ENCODE measurements at regions not wholly inside any gene's neighbourhood (a gene's known extent, or its start where the extent isn't known, plus 50 kb on each side); places are given as distances from the start of the nearest gene placed in this dataset.

DNA sequence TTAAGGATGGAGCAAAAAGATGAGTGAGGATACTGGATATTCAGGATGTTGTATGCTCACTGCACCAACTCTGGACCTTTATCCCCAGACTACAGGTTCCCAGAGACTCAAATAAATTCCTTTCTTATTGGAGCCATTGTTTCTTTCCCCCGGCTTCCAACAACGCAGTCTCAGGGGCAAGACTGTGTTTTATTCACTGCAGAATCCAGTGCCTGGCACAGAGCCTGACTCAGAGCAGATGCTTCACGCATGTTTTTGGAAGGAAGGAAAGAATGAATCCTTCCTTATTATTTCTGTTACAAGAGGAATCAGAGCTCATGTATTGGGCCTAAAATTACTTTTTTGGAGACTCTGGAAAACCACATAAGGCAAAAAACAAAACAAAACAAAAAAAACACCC, 96.0 kb upstream of the VGLL4 start:
- Mint-ChIP-seq H3K9me3 (ENCODE audit: unreplicated experiment) (no peaks in the 10 kb centered on the region), H3K27me3 (ENCODE audit: insufficient read depth, unreplicated experiment) (no peaks in the 10 kb centered on the region), H3K36me3 (ENCODE audit: insufficient read depth, unreplicated experiment) (no peaks in the 10 kb centered on the region), H3K27ac (ENCODE audit: low read depth, unreplicated experiment) (no peak overlapping the region), H3K4me3 (ENCODE audit: unreplicated experiment) (no peak overlapping the region), H3K4me1 (ENCODE audit: insufficient read depth, unreplicated experiment) (peaks cover 5% of the 10 kb centered on the region)
- intact Hi-C loops (cut with micrococcal nuclease), result no loop called here
- DNase-seq (ENCODE audit: unreplicated experiment), result no peak
- no peak for TF ChIP-seq CTCF (IDR thresholded peaks at IDR 0.05; ENCODE audit: unreplicated experiment)
- CTCF ChIA-PET, result no interaction called here
- BruUV-seq (replicated peaks), result no TSS peak
- POLR2A ChIA-PET, result no interaction called here

DNA sequence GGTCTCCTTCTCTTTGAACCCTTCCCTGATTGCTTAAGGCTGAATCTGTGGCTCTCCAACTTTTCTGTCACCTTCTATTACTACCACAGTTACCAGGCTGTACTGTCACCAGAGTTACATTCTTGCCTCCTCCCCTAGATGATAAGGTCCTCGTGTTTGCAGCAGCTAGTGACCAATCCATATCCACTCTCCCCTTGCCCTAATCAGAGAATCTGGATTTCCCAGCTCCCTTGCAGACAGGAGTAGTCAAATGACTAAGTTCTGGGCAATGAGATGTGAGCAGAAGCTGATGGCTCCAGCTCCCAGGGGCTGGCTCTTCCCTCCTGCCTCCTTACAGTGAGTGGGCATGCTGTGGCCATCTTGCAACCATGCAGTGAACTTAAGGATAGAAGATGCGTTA, 95.4 kb upstream of the VGLL4 start:
- peaks cover 5% of the 10 kb centered on the region for H3K4me1 Mint-ChIP-seq (ENCODE audit: insufficient read depth, unreplicated experiment)
- H3K4me3 Mint-ChIP-seq (ENCODE audit: unreplicated experiment), result no peak overlapping the region
- no peak for TF ChIP-seq CTCF (IDR thresholded peaks at IDR 0.05; ENCODE audit: unreplicated experiment)
- DNase-seq (ENCODE audit: unreplicated experiment), result no peak
- no peaks in the 10 kb centered on the region for H3K36me3 Mint-ChIP-seq (ENCODE audit: insufficient read depth, unreplicated experiment)
- no peaks in the 10 kb centered on the region for H3K27me3 Mint-ChIP-seq (ENCODE audit: insufficient read depth, unreplicated experiment)
- H3K9me3 Mint-ChIP-seq (ENCODE audit: unreplicated experiment), result no peaks in the 10 kb centered on the region
- no peak overlapping the region for H3K27ac Mint-ChIP-seq (ENCODE audit: low read depth, unreplicated experiment)
- ChIA-PET CTCF (no interaction called here), POLR2A (no interaction called here)
- intact Hi-C loops (cut with micrococcal nuclease), result no loop called here
- BruUV-seq (replicated peaks), result no TSS peak

DNA sequence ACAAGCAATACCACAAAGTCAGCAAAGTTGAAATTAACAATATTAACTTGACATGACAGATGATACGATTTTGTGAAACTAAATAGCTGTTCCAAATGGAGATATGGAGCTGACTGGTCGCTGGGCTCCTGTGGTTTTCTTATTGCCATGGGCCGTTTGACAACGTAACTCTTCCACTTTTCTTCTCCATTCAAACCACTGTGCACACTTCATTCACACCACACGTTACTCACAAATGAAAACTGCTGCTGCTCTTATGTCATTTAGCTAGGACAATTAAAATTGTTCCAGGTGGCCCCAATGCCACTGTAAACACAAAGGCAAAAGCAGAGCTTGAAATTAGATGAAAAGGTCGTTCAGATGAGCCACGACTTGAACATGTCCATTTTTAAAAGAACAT, 94.0 kb upstream of the VGLL4 start:
- ChIA-PET CTCF (interaction anchor here (0.6 kb wide), 1 partner anchor 88 kb away, joined by 3 read pairs; no protein-coding TSS in a partner anchor), POLR2A (interaction anchor here (1.2 kb wide), 1 partner anchor 449 kb away, joined by 3 read pairs; no protein-coding TSS in a partner anchor)
- TF ChIP-seq CTCF (IDR thresholded peaks at IDR 0.05; ENCODE audit: unreplicated experiment), result no peak
- H3K9me3 Mint-ChIP-seq (ENCODE audit: unreplicated experiment), result no peaks in the 10 kb centered on the region
- BruUV-seq (replicated peaks), result no TSS peak
- DNase-seq (ENCODE audit: unreplicated experiment), result no peak
- no peak overlapping the region for H3K4me3 Mint-ChIP-seq (ENCODE audit: unreplicated experiment)
- no peak overlapping the region for H3K27ac Mint-ChIP-seq (ENCODE audit: low read depth, unreplicated experiment)
- intact Hi-C loops (cut with micrococcal nuclease), result no loop called here
- H3K27me3 Mint-ChIP-seq (ENCODE audit: insufficient read depth, unreplicated experiment), result no peaks in the 10 kb centered on the region
- H3K36me3 Mint-ChIP-seq (ENCODE audit: insufficient read depth, unreplicated experiment), result no peaks in the 10 kb centered on the region
- H3K4me1 Mint-ChIP-seq (ENCODE audit: insufficient read depth, unreplicated experiment), result peaks cover 5% of the 10 kb centered on the region

- intact Hi-C loops (cut with micrococcal nuclease), result no loop called here
- CTCF ChIA-PET, result interaction anchor here (0.6 kb wide), 1 partner anchor 81 kb away, joined by 4 read pairs; no protein-coding TSS in a partner anchor
- no peak for DNase-seq (ENCODE audit: unreplicated experiment)
- Mint-ChIP-seq H3K4me1 (ENCODE audit: insufficient read depth, unreplicated experiment) (peaks cover 5% of the 10 kb centered on the region), H3K36me3 (ENCODE audit: insufficient read depth, unreplicated experiment) (no peaks in the 10 kb centered on the region), H3K27ac (ENCODE audit: low read depth, unreplicated experiment) (no peak overlapping the region), H3K27me3 (ENCODE audit: insufficient read depth, unreplicated experiment) (no peaks in the 10 kb centered on the region), H3K4me3 (ENCODE audit: unreplicated experiment) (no peak overlapping the region), H3K9me3 (ENCODE audit: unreplicated experiment) (no peaks in the 10 kb centered on the region)
- TF ChIP-seq CTCF (IDR thresholded peaks at IDR 0.05; ENCODE audit: unreplicated experiment), result no peak
- POLR2A ChIA-PET, result no interaction called here
- no TSS peak for BruUV-seq (replicated peaks)
These were observed 92.6 kb upstream of the VGLL4 start for GRCh38 chr3:11736136-11736833.

Data from MCF 10A (cell line).